HUDEP-2 (cell line): ENCODE measurements at regions not wholly inside any gene's neighbourhood (a gene's known extent, or its start where the extent isn't known, plus 50 kb on each side); places are given as distances from the start of the nearest gene placed in this dataset.
"Not testable (repeated sequence)": the region's sequence is repeated elsewhere in the genome, so short reads cannot be mapped to it uniquely, and the experiment has no call there.

Experiments used
- DNase-seq, 76 experiments: peaks; one replicate each; lab custom pipeline; 2025; ENCODE audit not compliant: unreplicated experiment in 76 of 76; lab: John Stamatoyannopoulos, UW

DNA sequence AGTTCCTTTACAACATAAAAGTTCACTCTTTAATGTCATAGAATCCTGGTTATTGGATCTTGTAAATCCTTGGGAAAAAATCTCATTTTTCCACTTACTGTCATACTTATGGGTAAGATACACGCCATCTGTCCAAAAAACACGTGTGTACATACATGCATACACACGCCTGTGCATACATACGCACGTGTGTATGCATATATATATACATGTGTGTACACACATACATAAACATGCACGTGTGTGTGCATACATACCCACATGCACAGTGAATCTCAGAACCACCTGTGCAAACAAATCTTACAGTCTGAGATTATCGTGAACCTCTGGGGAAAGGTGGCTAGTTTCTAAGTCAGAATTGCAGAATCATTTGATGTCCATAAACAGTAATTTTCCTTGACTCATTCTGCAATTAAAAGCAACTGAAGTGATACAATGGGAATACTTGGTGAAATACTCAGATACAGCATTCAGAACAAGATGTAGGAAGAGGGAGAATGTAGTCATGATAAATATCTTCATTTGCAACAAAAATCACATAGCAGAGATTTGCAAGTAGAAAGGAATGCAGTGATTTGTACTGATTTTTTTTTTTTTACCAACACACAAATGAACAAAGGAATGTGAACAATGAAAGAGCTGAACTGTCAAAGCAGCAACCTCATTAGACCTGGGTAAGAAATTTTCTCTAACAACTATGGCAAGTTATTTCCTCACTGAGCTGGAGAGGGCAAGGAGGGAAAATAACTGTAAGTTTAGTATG, 160.6 kb upstream of the POU1F1 start:
- no peak for DNase-seq

DNA sequence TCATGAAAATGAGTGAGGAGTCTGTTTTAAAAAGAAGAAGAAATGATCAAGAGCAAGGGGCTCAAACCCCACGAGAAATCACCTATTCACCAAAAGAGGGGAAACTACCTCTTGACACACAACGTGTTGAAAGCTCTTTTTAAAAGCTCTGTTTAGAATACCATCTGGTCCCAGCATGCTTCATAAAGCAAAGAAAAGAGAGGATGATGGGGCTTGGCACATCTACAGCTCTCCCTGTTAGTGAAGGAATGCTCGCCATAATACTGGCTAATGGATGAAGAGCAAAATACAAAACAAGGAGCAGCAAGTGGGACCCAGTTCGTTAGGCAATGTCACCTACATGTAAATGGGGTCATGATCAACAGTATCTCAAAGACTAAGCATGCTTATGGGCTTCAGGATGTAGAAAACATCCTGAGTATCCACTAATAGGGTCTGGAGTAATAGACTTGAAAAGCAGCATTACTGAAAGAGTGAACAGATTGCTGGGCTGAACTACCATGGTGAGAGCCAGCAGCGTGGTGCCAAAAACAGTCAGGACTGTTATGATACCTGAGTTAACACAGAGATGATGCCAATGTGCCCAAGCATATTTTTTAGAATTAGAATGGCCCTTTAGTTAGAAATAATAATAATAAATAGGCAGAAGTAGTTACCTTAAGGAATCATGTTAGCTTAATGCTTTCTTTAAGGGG, 159.7 kb upstream of the POU1F1 start:
- DNase-seq = no peak

DNA sequence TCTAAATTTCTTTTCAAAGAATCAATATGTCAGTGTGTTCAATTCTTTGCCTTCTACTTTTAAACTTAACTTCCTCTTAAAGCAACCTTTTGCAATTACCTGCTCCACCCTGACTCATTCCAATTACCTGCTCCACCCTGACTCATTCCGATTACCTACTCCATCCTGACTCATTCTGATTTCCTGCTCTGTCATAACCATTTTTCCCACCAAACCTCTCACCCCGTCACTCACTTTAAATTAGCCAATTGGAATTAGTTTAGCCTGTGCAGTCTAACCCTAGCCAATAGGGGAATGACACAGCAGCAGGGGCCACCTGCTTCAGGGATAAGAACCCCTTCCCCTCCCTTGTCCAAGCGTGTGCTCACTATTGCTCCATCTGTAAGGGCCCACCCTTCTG, 157.1 kb upstream of the POU1F1 start:
- not testable (repeated sequence) for DNase-seq

DNA sequence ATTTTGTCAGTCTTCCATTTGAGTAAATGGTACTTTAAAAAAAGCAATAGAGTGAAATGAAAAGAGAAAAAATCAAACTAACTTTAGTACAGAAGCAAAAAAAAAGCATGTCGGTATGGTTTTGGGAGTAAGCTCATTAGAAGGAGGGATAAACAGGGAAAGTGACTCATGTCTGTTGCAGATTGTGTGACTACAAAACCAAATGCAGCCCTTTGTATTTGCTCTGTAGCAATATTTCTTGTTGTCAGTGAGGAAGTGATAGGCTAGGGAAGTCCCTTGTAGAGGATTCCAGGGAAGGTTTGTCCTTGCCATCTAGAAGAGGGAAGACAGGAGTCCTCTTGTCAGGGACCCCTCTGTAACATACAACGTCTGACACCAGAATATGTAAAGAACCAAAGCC, 150.5 kb upstream of the POU1F1 start:
- no peak for DNase-seq

DNA sequence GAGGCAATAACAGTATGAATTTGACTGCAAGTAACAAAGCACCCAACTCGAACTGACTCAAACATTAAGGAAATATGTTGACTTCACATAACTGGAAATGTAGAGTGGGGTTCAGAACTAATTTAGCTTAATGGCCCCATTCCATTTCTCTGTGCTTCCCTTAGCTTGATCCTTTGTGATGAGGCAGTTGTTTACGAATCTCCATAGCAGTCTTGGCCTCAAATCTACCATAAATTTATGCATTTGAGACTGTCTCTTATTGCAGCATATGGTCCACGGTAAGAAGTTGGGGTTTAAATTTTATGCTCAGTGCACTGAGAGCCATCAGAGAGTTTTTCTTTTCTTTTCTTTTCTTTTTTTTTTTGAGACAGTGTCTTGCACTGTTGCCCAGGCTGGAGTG, 148.7 kb upstream of the POU1F1 start:
- no peak for DNase-seq

DNA sequence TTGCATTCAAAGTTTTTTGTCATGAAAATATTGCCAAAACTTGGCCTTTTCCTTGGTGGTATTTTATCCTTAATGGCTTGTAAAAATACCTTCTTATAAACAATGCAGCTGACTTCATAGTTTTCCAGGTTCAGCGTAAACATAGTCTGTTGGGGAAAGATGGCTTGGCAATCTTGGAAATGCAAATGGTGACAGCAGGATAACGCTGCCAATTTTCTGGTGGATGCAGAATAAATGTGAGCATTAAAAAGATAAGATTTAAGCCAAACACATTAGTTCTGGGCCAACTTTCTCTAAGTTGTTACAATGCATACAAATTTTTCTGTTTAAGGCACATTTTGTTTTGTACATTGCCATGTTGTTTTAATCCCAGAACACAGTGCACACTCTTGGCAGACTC, 147.0 kb upstream of the POU1F1 start:
- no peak for DNase-seq

DNA sequence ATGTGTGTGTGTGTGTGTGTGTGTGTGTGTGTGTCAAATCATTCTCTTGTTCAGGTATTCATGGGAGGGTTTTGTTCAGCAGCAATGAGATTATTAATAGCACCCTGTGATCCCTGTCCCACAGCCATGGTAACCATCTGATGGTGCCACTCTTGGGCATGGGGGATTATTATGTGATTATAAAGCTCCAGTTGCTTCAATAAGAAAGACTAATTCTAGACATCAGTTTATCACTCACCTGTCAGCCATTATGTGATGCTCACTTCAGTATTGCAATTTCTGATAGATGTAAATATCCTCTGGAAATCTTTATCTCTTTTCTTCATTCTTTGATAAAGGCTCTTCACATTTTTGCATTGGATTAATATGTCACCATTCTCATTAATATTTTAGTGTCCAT, 145.9 kb upstream of the POU1F1 start:
- DNase-seq = no peak

DNA sequence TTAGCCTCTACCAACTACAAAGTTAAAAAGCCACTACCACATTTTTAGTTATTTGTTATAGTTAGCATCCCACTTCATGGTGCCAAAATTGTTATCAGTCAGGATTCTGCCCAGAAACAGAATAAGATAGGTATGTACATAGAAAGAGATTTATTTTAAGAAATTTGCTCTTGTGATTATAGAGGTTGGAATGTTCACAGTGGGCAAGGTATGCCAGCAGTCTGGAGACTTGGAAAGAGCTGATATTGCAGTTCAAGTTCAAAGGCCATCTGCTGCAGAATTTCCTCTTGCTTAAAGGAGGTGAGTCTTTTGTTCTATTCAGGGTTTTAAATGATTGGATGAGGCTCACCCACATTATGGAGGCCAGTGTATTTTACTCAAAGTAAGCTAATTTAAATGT, 143.8 kb upstream of the POU1F1 start:
- DNase-seq = no peak

DNA sequence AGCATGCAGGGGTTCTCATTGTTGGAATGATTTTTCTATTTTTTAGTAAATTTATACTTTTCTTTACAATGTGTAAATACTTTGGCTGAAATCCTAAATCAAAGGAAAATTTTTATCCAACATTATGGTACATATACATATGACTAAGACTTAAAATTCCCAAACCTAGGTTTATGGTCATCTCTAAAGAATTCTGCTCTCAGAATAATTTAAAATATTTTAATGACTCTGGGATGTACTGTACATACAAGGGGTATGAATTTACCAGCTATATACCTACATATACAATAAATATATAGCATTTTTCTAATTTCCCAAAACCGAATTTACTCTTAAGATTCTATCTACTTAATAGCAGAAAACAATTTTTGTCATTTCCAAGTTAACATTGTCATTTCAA, 137.9 kb upstream of the POU1F1 start:
- DNase-seq = no peak

DNA sequence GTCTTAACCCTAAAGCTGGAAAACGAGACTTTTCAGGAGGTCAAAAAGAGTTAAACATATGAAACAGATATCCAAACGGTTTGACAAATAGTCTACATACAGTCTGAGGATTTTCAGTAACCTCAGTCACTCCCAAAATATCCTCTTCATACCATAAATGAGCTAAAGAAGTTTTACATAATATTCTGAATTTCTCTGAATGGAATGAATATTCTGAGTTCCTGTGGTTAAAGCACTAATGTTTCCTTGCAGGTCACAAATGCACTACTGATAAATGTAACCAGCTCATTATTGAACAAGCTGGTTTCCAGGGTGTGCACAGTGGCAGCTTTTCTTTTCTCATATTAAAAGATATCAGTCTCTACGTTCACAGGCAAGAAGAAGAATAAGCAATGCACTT, 137.4 kb upstream of the POU1F1 start:
- no peak for DNase-seq

DNA sequence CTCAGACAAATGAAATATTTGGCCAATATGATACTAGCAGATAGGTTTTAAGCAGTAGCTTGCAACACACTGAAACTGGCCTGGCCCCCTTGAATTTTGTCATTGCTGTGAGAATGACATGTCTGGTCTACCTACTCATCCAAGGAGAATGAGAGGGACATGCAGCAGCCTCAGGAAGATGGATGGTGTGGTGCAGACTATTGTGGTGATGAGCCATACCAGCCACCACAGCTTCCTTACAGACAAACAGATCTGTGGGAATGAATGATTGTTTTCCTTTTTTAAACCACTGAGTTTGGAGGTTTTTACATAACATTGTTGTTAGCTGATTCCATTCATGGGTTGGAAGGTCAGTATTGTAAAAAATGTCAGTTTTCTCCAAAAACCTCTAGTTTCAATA, 133.7 kb upstream of the POU1F1 start:
- no peak for DNase-seq

DNA sequence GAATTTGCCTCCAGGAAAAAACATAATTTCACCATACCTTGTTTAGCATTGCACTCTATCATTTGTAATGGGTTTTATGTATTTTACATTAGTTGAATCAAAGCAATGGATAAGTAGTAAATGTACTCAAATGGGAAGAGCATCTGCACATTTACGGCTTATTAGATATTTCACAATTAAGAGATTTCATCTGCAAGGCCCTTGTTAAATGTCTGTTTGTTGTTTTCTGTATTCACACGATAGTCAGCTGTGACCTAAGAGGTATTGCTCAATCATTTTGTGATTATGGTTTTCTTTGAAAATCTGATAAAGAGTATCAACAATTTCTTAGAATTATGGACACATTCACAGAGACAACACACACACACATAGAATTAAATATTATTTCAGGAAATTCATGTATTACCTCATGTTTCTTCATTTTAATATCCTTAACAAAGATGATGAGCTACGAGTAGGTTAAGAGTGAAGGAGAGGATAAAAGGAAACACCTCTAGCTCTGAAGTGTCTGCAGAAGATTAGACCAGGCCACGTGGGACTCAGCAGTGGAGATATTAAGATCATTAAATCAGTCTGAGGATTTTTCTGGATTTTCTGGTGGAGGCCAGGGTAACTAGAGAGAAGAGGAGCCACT, 121.9 kb upstream of the POU1F1 start:
- DNase-seq = no peak

DNA sequence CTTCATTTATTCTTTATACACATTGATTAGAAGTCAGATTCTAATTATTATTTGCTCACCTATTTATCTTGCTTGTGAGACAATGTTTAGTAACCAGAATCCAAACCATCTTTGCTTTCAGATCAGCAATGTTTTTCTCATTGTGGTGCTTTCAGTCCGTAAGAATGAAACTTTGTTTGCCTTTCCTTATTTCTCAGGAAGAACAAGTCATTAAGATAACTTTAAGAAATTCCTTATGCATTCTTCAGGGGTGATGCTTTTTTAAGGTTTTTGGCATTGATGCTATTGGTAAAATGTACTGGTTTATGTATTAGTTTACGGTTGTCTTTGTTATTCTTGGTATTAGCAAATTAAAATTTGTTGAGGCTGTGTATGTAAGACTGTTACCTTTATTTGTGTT, 120.8 kb upstream of the POU1F1 start:
- DNase-seq = no peak

DNA sequence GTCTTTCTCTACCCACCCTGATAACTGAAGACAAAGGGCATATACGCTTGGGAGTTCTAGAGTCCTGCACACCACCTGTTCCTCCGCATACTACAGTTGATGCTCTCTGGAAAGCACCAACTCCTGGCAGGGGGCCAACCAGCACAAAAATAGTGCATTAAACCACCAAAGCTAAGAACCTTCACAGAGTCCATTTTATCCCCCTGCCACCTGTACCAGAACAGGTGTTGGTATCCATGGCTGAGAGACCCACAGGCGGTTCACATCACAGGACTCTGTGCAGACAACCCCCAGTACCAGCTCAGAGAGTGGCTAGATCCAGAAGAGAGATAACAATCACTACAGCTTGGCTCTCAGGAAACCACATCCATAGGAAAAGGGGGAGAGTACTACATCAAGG, 114.4 kb upstream of the POU1F1 start:
- DNase-seq = no peak

DNA sequence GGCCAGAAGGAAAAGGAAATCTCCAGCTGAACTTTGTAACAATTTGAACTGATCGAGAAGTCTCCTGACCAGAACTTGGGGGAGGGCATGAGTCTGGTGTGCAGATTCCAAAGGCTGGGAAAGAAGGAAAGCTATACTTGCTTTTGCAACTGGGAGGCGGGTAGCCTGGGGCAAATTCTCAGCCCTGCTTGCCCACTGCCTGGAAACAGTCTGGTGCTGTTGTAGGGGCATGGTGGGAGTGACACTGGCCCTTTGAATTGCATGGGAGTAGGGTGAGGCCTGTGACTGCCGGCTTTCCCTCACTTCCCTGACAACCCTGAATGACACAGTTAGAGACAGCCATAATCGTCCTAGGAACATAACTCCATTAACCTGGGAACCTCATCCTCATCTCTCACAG, 114.0 kb upstream of the POU1F1 start:
- no peak for DNase-seq

DNA sequence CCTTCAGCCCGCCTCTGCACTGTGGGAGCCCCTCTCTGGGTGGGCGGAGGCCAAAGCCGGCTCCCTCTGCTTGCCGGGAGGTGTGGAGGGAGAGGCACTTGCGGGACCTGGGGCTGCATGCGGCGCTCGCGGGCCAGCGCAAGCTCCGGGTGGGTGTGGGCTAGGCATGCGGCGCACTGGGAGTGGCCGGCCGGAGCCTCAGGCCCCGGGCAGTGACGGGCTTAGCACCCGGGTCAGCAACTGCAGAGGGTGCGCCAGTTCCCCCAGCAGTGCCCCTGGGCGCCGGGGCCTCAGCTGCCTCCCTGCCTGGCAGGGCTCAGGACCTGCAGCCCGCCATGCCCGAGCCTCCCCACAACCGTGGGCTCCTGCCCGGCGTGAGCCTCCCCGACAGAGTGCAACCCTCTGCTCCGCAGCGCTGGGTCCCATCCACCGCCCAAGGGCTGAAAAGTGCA, 98.9 kb upstream of the POU1F1 start:
- no peak for DNase-seq

DNA sequence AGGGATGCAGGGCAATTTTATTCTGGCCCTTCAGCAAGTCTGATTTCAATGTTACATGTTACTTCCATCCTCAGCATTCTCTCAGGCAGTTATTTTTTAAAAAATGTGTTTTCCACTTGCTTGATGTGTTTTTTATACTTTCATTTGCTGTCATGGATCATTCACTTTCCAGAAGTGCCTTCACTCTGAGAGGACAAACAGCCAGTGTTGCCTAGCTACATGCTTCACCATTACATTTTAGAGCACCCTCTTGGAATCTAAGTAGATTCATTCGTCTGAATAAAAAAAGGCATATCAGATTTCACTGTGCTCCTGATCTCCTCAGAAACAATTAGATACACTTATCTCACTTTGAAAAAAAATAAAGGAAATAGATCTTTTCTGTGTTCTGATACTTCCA, 93.6 kb upstream of the POU1F1 start:
- no peak for DNase-seq

DNA sequence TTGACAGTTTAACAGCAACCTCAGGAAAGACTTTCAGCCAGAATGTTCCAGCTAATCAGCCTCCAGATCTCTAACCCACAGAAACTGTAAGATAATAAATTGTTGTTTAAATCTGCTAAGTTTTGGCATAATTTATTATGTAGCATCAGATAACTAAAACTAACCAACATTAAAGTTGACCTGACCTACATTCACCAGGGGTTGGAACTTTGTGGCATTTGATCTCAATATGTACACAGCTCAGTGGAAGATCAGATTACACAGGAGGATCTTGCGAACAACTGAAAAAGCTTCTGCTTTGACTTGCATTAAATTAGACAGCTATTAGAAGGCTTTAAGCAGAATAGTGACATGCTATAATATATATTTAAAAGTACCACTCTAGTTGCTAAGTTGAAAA, 91.4 kb upstream of the POU1F1 start:
- DNase-seq = no peak

DNA sequence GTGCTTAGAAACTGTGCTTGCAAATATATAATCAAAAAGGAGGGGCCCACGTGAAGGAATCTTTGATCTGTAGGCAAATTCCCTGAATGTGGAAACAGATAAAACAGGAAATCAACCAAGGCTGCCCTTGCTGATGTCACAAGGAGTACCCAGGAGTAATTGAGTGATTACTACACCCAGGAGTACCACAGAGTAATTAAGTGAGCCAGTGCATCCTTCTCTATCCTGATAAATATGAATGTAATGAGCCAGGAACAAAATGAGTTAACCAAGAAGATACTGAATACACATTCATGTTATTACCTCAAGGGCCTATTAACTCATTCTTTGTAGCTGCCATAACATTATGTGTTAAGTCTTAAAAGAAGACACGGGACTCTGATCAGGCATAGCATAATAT, 87.3 kb upstream of the POU1F1 start:
- DNase-seq = no peak

DNA sequence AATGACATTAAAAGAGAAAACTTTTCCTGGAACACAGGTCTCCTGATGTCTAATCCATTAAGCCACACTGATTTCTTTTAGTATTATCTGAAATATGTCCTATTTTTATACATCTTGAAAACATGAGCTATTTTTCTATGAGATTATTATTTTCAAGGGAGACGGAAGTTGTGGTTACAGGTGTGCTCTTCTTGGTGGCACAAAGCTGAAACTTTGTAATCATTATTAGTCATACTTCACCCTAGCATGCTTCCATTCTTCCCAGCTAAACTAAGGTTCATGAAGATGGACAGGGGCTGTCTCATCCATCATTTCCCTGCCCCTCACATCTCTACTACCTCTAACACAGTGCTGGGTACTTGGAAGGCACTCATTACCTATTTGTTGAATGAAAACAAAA, 85.6 kb upstream of the POU1F1 start:
- no peak for DNase-seq

DNA sequence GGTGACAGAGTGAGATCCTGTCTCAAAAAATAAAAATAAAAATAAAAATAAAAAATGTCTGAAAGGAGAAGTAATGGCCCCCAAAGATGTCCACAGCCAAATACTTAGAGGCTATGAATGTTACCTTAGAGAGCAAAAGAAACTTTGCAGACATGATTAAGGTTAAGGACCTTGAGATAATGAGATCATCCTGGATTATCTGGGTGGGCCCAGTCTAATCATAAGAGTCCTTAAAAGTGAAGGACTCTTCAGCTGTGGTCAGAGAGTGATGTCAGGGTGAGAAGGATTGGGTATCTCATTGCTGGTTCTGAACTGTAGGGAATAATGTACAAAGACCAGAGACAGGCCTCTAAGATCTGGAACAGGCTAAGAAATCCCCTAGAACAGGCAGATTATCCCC, 84.9 kb upstream of the POU1F1 start:
- DNase-seq = no peak

DNA sequence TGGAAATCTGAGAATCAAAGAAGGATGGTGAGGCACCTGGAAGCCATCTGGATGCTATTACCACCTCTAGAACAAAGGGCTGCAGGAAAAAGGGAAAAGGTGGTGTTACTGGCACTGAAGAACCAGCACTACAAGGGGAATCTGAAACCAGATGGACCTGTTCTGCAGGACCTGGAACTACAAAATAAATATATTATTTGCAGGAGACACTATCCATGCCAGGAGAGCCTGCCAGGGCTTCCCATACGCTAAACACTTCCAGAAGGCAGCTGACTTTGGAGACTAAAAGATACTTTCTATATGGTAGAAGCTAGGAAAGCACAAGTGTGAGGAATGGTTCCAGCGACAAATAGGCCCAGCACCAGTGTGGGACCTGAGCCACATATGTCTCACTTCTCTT, 83.4 kb upstream of the POU1F1 start:
- DNase-seq = no peak
